LoVo (cell line): ENCODE measurements at regions not wholly inside any gene's neighbourhood (a gene's known extent, or its start where the extent isn't known, plus 50 kb on each side); places are given as distances from the start of the nearest gene placed in this dataset.

Source experiments
- DNase-seq: peaks from one replicate; pipeline ENCODE4 v3.0.0-alpha.2; 2016; ENCODE audit warnings: low spot score

- DNase-seq, result no peak
Measured at GRCh38 chr1:244948416-244948815, 84.1 kb upstream of the HNRNPU start.

GRCh38 chr1:244945109-244945671 lies 80.8 kb upstream of the HNRNPU start:
- no peak for DNase-seq

GRCh38 chr1:244941121-244941520 lies 76.8 kb upstream of the HNRNPU start:
- DNase-seq, result no peak

GRCh38 chr1:244937099-244937498 lies 72.8 kb upstream of the HNRNPU start:
- DNase-seq, result no peak

GRCh38 chr1:244920911-244921761 lies 56.8 kb upstream of the HNRNPU start:
- no peak for DNase-seq

GRCh38 chr1:244919320-244920282 lies 55.3 kb upstream of the HNRNPU start:
- no peak for DNase-seq

- peak; percentile 31 for DNase-seq
Measured at GRCh38 chr1:244918421-244919319, 54.3 kb upstream of the HNRNPU start.

- no peak for DNase-seq
Measured at GRCh38 chr1:244917073-244917670, 52.8 kb upstream of the HNRNPU start.

- no peak for DNase-seq
Measured at GRCh38 chr1:244915736-244916135, 51.4 kb upstream of the HNRNPU start.

- DNase-seq, result no peak
Measured at GRCh38 chr1:244914761-244915160, 50.4 kb upstream of the HNRNPU start.
